ENCODE measurements at regions not wholly inside any gene's neighbourhood (a gene's known extent, or its start where the extent isn't known, plus 50 kb on each side); places are given as distances from the start of the nearest gene placed in this dataset.
"Not testable (repeated sequence)": the region's sequence is repeated elsewhere in the genome, so short reads cannot be mapped to it uniquely, and the experiment has no call there.

- DNase-seq = no peak
Measured at GRCh38 chr2:83874712-83875430, 584.2 kb downstream of the SUCLG1 start.

GRCh38 chr2:83874066-83874465, 585.0 kb downstream of the SUCLG1 start:
- no peak for DNase-seq

- DNase-seq = no peak
Measured at GRCh38 chr2:83873110-83873509, 586.0 kb downstream of the SUCLG1 start.

GRCh38 chr2:83866211-83866610, 592.9 kb downstream of the SUCLG1 start:
- no peak for DNase-seq

GRCh38 chr2:83862600-83862999, 596.5 kb downstream of the SUCLG1 start:
- no peak for DNase-seq

- DNase-seq = no peak
Measured at GRCh38 chr2:83860320-83860719, 598.8 kb downstream of the SUCLG1 start.

GRCh38 chr2:83859553-83859952, 599.5 kb downstream of the SUCLG1 start:
- no peak for DNase-seq

GRCh38 chr2:83851066-83851465, 608.0 kb downstream of the SUCLG1 start:
- DNase-seq = no peak

GRCh38 chr2:83850071-83850725, 608.9 kb downstream of the SUCLG1 start:
- DNase-seq = no peak

GRCh38 chr2:83844490-83844889, 614.6 kb downstream of the SUCLG1 start:
- no peak for DNase-seq

GRCh38 chr2:83842421-83842820, 616.7 kb downstream of the SUCLG1 start:
- no peak for DNase-seq

- DNase-seq = no peak
Measured at GRCh38 chr2:83837823-83838222, 621.3 kb downstream of the SUCLG1 start.

- no peak for DNase-seq
Measured at GRCh38 chr2:83827618-83828017, 631.5 kb downstream of the SUCLG1 start.

- peak; percentile 24 for DNase-seq
Measured at GRCh38 chr2:83826577-83826976, 632.5 kb downstream of the SUCLG1 start.

GRCh38 chr2:83823229-83823628, 635.9 kb downstream of the SUCLG1 start:
- no peak for DNase-seq

- no peak for DNase-seq
Measured at GRCh38 chr2:83817511-83817910, 641.6 kb downstream of the SUCLG1 start.

GRCh38 chr2:83808878-83809277, 650.2 kb downstream of the SUCLG1 start:
- no peak for DNase-seq

- no peak for DNase-seq
Measured at GRCh38 chr2:83802604-83803003, 656.5 kb downstream of the SUCLG1 start.

GRCh38 chr2:83795777-83796176, 663.3 kb downstream of the SUCLG1 start:
- no peak for DNase-seq

GRCh38 chr2:83790467-83790866, 668.6 kb downstream of the SUCLG1 start:
- DNase-seq = not testable (repeated sequence)

- not testable (repeated sequence) for DNase-seq
Measured at GRCh38 chr2:83789674-83790073, 669.4 kb downstream of the SUCLG1 start.

GRCh38 chr2:83788938-83789566, 670.0 kb downstream of the SUCLG1 start:
- not testable (repeated sequence) for DNase-seq

GRCh38 chr2:83787189-83787588, 671.9 kb downstream of the SUCLG1 start:
- DNase-seq = no peak

All from muscle of arm (tissue), 1 donor.